HUES48 (cell line): ENCODE measurements at regions not wholly inside any gene's neighbourhood (a gene's known extent, or its start where the extent isn't known, plus 50 kb on each side); places are given as distances from the start of the nearest gene placed in this dataset.

ENCODE experiments used
- H3K27ac ChIP-seq: one replicate; pipeline ENCODE4 v1.7.0; 2013; ENCODE audit warnings: low read depth, low read length, inconsistent platforms
- H3K27me3 ChIP-seq: 2 replicates; pipeline ENCODE4 v1.6.1; 2013; ENCODE audit warnings: mild to moderate bottlenecking, low read length; ENCODE audit not compliant: control insufficient read depth, insufficient read depth
- H3K36me3 ChIP-seq: 2 replicates; pipeline ENCODE4 v1.6.1; 2013; ENCODE audit warnings: low read length; ENCODE audit not compliant: control insufficient read depth, insufficient read depth
- H3K4me1 ChIP-seq: 2 replicates; pipeline ENCODE4 v1.6.1; 2013; ENCODE audit warnings: mild to moderate bottlenecking, low read length; ENCODE audit not compliant: control insufficient read depth, insufficient read depth
- H3K4me3 ChIP-seq: 2 replicates; pipeline ENCODE4 v1.5.1; 2013; ENCODE audit warnings: mild to moderate bottlenecking, low read depth, low read length
- H3K9ac ChIP-seq: 2 replicates; pipeline ENCODE4 v1.6.1; 2013; ENCODE audit warnings: mild to moderate bottlenecking, low read depth, low read length, moderate library complexity
- H3K9me3 ChIP-seq: 2 replicates; pipeline ENCODE4 v1.6.1; 2013; ENCODE audit warnings: low read length; ENCODE audit not compliant: control insufficient read depth, insufficient read depth

DNA sequence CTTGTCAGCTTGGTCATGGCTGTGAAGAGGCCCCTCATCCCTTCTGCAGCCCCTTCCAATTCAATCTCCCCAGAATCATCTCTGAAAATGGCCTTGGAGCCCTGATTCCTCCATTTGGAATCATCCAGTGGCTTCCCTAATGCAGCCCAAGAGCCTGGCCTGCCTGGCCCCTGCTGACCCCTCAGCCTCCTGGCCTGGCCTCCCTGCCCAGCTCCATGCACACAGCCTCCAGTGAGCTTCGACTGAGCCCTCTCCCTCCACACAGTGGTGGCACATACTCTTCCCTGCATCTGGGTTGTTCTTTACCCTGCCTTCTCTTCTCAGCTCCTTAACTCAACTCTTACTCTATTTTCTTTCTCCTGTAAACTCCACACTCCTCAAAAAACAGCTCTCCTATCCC, 120.9 kb downstream of the ANKRD60 start:
- no peak overlapping the region for H3K27ac ChIP-seq
- no peak overlapping the region for H3K9ac ChIP-seq
- no peaks in the 10 kb centered on the region for H3K9me3 ChIP-seq
- H3K27me3 ChIP-seq = no peaks in the 10 kb centered on the region
- H3K36me3 ChIP-seq = no peaks in the 10 kb centered on the region
- H3K4me3 ChIP-seq = no peak overlapping the region
- no peaks in the 10 kb centered on the region for H3K4me1 ChIP-seq

DNA sequence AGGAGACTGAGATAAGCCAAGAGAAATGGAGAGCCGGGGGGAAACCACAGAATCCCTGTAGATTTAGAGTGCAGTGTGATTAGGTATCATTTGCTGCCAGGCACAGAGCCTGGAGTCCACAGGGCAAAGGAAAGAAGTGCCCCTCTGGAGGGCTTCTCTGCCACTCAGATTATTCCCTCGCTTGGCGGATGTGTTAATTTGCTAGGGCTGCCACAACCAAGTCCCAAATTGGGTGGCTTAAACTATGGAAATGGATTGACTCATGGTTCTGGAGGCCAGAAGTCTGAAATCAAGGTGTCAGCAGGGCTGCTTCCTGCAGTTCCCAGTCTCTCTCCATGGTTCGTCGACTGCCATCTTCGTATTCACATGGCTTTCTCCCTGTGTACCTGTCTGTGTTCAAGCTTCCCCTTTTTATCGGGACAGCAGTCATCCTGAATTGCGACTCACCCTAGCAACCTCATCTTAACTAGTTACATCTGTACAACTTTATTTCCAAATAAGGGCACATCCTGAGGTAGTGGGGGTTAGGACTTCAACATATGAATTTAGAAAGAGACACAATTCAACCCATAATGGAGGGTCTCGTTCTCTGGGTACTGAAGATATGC, 122.2 kb downstream of the ANKRD60 start:
- Histone ChIP-seq H3K4me1 (no peaks in the 10 kb centered on the region), H3K9ac (no peak overlapping the region), H3K4me3 (no peak overlapping the region), H3K27ac (no peak overlapping the region), H3K9me3 (no peaks in the 10 kb centered on the region), H3K36me3 (no peaks in the 10 kb centered on the region), H3K27me3 (no peaks in the 10 kb centered on the region)

DNA sequence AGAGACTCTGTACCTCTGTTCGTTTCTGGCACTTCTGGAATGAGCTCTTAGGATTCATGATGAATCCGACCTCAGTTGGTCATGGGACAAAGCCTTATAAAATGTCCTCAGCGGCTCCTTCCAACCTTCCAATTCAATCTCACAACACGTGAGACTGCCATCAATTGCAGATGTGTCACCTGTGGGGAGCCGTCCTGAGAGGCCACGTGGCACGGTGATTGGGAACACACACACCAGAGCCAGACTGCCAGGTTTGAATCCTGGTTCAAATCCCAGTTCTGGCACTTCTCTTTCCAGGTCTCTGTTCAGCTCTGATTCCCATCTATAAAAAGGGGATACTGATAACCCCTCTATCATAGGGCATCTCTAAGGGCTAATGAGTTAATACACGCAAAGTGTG, 124.5 kb downstream of the ANKRD60 start:
- H3K4me1 ChIP-seq = no peaks in the 10 kb centered on the region
- H3K9ac ChIP-seq = no peak overlapping the region
- no peaks in the 10 kb centered on the region for H3K27me3 ChIP-seq
- no peak overlapping the region for H3K4me3 ChIP-seq
- no peaks in the 10 kb centered on the region for H3K36me3 ChIP-seq
- no peaks in the 10 kb centered on the region for H3K9me3 ChIP-seq
- no peak overlapping the region for H3K27ac ChIP-seq

DNA sequence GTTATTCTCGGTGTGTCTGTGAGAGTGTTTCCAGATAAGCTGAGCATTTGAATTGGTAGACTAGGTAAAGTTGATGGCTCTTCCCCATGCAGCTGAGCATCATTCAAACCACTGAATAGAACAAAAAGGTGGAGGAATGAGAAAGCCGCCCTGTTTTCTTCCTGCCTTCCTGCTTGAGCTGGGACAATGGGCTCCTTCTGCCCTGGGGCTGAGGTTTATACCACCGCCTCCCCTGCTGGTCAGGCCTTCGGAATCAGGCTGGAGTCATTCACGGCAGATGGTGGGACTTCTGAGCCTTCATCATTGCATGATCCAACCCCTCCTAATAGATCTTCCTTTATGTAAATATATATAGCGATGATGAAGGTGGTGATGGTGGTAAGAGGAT, 124.9 kb downstream of the ANKRD60 start:
- Histone ChIP-seq H3K27ac (no peak overlapping the region), H3K36me3 (no peaks in the 10 kb centered on the region), H3K4me1 (no peaks in the 10 kb centered on the region), H3K9me3 (no peaks in the 10 kb centered on the region), H3K4me3 (no peak overlapping the region), H3K9ac (no peak overlapping the region), H3K27me3 (no peaks in the 10 kb centered on the region)

- Histone ChIP-seq H3K9me3 (no peaks in the 10 kb centered on the region), H3K4me3 (no peak overlapping the region), H3K27ac (no peak overlapping the region), H3K4me1 (no peaks in the 10 kb centered on the region), H3K27me3 (no peaks in the 10 kb centered on the region), H3K9ac (no peak overlapping the region), H3K36me3 (no peaks in the 10 kb centered on the region)
Measured at GRCh38 chr20:58102744-58103516, 125.5 kb downstream of the ANKRD60 start.

DNA sequence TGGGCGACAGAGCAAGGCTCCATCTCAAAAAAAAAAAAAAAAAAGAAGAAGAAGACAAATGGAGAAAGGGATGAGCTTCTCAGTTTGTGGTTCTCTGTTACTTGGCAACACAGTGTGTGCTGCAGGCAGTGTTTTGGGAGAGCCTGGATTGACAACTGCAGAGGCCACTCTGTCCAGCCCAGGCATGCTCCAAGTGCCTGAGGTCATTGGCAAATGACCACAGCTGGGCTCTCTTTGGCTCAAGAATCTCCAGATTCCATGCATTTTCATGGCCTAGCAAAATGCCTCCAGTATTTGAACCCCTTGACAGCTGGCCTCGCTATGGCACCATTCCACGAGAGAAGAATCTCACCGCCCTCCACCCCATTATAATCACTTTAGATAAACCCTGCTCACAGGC, 126.2 kb downstream of the ANKRD60 start:
- Histone ChIP-seq H3K4me1 (no peaks in the 10 kb centered on the region), H3K4me3 (no peak overlapping the region), H3K9me3 (no peaks in the 10 kb centered on the region), H3K9ac (no peak overlapping the region), H3K27me3 (no peaks in the 10 kb centered on the region), H3K36me3 (no peaks in the 10 kb centered on the region), H3K27ac (no peak overlapping the region)

DNA sequence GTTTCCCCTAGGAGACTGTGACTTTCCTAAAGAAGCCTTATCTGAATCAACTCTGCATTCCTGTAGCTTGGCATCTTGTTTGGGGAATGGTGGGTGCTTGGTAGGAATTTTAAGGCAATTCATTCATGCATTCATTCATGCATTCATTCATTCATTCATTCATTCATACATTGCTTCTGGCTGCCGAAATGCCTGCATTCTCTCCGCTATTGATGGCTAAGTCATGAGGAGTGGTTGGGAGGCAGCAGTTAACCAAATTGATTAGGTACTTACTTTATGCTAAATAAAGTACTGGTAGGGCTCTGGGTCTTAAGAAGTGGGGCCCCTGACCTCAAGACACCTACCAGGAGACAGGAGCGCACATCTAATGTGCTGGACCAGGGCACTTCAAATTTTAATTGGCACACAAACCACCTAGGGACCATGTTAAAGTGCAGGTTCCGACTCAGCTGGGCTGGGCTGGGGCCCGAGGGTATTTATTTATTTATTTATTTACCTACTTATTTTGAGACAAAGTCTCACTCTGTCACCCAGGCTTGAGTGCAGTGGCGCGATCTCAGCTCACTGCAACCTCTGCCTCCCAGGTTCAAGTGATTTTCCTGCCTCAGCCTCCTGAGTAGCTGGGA, 127.6 kb downstream of the ANKRD60 start:
- Histone ChIP-seq H3K4me1 (no peaks in the 10 kb centered on the region), H3K9ac (no peak overlapping the region)

DNA sequence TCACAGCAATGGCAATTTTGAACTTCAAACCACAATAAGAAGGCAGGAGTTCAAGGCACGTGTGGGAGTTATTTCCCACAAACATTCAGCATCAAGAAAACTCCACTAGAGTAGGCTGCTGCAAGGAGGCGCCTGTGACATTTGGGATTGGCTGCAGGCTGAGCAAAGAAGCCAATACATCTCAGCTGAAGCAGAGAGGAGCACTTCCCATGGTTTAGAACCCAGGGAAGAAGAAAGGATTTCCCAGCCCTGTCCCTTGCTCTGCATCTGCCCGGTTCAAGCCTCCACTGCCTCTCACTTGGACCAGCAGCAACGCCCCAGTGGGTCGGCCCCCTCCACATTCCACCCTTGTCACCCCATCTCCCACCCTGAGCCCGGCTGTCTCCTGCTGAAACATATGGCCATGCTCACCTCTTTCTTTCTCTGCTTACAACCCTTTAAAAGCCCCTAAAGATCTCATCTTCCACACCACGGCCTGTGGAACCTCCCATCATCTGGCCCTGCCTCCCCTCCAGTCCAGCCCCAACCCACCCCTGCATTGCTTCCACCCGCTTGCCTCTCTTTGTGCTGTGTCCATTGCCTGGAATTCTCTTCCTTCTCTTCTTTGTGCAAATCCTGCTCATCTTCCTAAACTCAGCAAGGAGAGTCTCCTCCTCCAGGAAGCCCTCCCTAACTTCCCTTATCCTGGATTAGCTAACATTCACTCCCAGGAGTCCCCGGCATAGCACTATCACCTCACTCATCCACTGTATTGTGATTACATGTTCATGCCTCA, 128.3 kb downstream of the ANKRD60 start:
- H3K4me3 ChIP-seq = no peak overlapping the region
- H3K36me3 ChIP-seq = no peaks in the 10 kb centered on the region
- no peaks in the 10 kb centered on the region for H3K27me3 ChIP-seq
- H3K4me1 ChIP-seq = no peaks in the 10 kb centered on the region
- no peak overlapping the region for H3K9ac ChIP-seq
- no peak overlapping the region for H3K27ac ChIP-seq
- no peaks in the 10 kb centered on the region for H3K9me3 ChIP-seq

More for the DNA sequence above, 127.6 kb downstream of the ANKRD60 start:
- H3K9me3 ChIP-seq = no peaks in the 10 kb centered on the region
- H3K27me3 ChIP-seq = no peaks in the 10 kb centered on the region
- no peak overlapping the region for H3K27ac ChIP-seq
- no peak overlapping the region for H3K4me3 ChIP-seq
- no peaks in the 10 kb centered on the region for H3K36me3 ChIP-seq

- Histone ChIP-seq H3K27ac (no peak overlapping the region), H3K9me3 (no peaks in the 10 kb centered on the region), H3K36me3 (no peaks in the 10 kb centered on the region), H3K4me1 (no peaks in the 10 kb centered on the region), H3K27me3 (no peaks in the 10 kb centered on the region), H3K9ac (no peak overlapping the region), H3K4me3 (no peak overlapping the region)
Measured at GRCh38 chr20:58099291-58099935, 129.0 kb downstream of the ANKRD60 start.

- Histone ChIP-seq H3K36me3 (no peaks in the 10 kb centered on the region), H3K27ac (no peak overlapping the region), H3K9ac (no peak overlapping the region), H3K27me3 (no peaks in the 10 kb centered on the region), H3K4me3 (no peak overlapping the region), H3K9me3 (no peaks in the 10 kb centered on the region), H3K4me1 (no peaks in the 10 kb centered on the region)
Measured at GRCh38 chr20:58098571-58098970, 129.9 kb downstream of the ANKRD60 start.
